ENCODE measurements at regions not wholly inside any gene's neighbourhood (a gene's known extent, or its start where the extent isn't known, plus 50 kb on each side); places are given as distances from the start of the nearest gene placed in this dataset.
"Not testable (repeated sequence)": the region's sequence is repeated elsewhere in the genome, so short reads cannot be mapped to it uniquely, and the experiment has no call there.

GRCh38 chr1:244758708-244759107, 76.8 kb upstream of the COX20 start:
- no peak for DNase-seq (ENCODE audit: low spot score)

- DNase-seq (ENCODE audit: low spot score): no peak
These were observed 76.3 kb upstream of the COX20 start for GRCh38 chr1:244759158-244759557.

- DNase-seq (ENCODE audit: low spot score): no peak
These were observed 75.0 kb upstream of the COX20 start for GRCh38 chr1:244760471-244760870.

- no peak for DNase-seq (ENCODE audit: low spot score)
These were observed 74.2 kb upstream of the COX20 start for GRCh38 chr1:244761279-244761678.

GRCh38 chr1:244762629-244763028, 72.8 kb upstream of the COX20 start:
- DNase-seq (ENCODE audit: low spot score): no peak

- DNase-seq (ENCODE audit: low spot score): no peak
These were observed 67.3 kb upstream of the COX20 start for GRCh38 chr1:244768186-244768585.

- DNase-seq (ENCODE audit: low spot score): no peak
These were observed 66.7 kb upstream of the COX20 start for GRCh38 chr1:244768804-244769203.

- not testable (repeated sequence) for DNase-seq (ENCODE audit: low spot score)
These were observed 64.9 kb upstream of the COX20 start for GRCh38 chr1:244770556-244770955.

GRCh38 chr1:244773513-244773912, 61.9 kb upstream of the COX20 start:
- no peak for DNase-seq (ENCODE audit: low spot score)

- not testable (repeated sequence) for DNase-seq (ENCODE audit: low spot score)
These were observed 58.7 kb upstream of the COX20 start for GRCh38 chr1:244776783-244777182.

- DNase-seq (ENCODE audit: low spot score): peak; percentile 83
These were observed 57.1 kb upstream of the COX20 start for GRCh38 chr1:244778344-244778743.

- DNase-seq (ENCODE audit: low spot score): no peak
These were observed 56.0 kb upstream of the COX20 start for GRCh38 chr1:244779410-244779809.

GRCh38 chr1:244780311-244780710, 55.1 kb upstream of the COX20 start:
- no peak for DNase-seq (ENCODE audit: low spot score)

- DNase-seq (ENCODE audit: low spot score): no peak
These were observed 53.4 kb upstream of the COX20 start for GRCh38 chr1:244782056-244782455.

- DNase-seq (ENCODE audit: low spot score): no peak
These were observed 52.3 kb upstream of the COX20 start for GRCh38 chr1:244783138-244783537.

All from AG08396 (cell line).